ENCODE measurements at regions not wholly inside any gene's neighbourhood (a gene's known extent, or its start where the extent isn't known, plus 50 kb on each side); places are given as distances from the start of the nearest gene placed in this dataset.

DNA sequence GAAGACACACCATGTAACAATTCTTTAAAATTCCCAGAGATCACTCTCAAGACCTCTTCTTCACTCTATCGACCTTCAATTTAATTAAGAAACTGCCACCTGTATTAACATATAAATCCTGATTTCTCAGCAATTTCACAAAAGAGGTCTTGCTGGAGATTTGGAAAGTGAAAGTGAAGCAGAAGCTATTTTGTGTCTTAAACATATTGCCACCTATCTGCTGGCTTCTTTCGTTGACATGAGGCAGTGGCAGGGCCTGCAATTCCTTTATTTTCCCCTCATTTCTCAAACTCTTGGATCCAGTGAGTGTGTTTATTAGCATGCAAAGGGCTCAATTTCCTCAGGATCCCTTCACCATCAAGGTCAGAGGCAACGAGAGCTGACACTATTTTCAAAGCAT is 780.2 kb upstream of the SLITRK1 start:
- TF ChIP-seq RORB (CRISPR knock-in tag; IDR thresholded peaks at IDR 0.05) (no peak), ATF3 (CRISPR knock-in tag; conservative IDR thresholded peaks at IDR 0.05) (no peak)
- TF ChIP-seq, protein P1, sequence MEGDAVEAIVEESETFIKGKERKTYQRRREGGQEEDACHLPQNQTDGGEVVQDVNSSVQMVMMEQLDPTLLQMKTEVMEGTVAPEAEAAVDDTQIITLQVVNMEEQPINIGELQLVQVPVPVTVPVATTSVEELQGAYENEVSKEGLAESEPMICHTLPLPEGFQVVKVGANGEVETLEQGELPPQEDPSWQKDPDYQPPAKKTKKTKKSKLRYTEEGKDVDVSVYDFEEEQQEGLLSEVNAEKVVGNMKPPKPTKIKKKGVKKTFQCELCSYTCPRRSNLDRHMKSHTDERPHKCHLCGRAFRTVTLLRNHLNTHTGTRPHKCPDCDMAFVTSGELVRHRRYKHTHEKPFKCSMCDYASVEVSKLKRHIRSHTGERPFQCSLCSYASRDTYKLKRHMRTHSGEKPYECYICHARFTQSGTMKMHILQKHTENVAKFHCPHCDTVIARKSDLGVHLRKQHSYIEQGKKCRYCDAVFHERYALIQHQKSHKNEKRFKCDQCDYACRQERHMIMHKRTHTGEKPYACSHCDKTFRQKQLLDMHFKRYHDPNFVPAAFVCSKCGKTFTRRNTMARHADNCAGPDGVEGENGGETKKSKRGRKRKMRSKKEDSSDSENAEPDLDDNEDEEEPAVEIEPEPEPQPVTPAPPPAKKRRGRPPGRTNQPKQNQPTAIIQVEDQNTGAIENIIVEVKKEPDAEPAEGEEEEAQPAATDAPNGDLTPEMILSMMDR (IDR thresholded peaks at IDR 0.05) = no peak
